ENCODE measurements at regions not wholly inside any gene's neighbourhood (a gene's known extent, or its start where the extent isn't known, plus 50 kb on each side); places are given as distances from the start of the nearest gene placed in this dataset.

GRCh38 chr2:67834482-67834881 lies 228.3 kb downstream of the C1D start:
- TF ChIP-seq CTCF (IDR thresholded peaks at IDR 0.05): no peak
- TF ChIP-seq POLR2A (IDR thresholded peaks at IDR 0.05): no peak

All from body of pancreas (tissue), 4 donors.